ENCODE measurements at regions not wholly inside any gene's neighbourhood (a gene's known extent, or its start where the extent isn't known, plus 50 kb on each side); places are given as distances from the start of the nearest gene placed in this dataset.

DNA sequence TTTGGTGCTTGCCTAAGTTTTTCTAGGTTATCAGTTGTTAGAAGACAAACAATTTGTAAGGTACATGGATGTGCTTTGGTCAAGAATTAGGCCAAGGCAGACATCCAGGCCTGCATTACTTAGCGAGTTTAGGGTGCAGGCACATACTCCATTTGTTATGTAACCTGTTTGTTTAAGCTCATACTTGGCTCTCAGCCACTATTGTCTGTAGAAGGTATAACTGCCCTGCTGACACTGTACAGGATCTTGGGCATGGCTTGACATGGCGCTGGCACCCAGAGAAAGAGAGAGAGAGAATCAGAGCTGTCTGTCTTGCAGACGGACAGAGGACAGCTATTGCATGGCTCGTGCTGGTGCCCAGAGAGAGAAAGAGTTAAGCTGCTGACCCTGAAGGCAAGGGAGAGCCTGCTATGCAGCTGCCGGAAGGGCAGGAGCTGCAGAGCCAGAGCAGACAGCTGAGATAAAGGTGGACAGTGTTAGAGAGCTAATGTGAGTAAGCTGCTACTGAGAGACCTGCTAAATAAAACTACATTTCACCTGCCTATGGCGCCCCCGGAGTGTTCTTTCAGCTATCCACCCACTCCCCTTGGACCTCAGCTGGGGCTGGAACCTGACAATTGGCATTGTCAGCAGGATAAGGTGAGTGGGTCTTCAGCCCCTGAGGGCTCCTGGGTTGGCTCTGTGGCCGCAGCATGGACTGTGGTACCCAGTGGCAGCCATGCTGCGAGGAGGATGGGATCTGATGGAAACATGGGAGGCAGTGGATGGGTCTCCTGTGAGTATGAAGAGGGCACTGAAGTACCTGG is 120.9 kb upstream of the TMEM106B start:
- CTCF ChIA-PET, result interaction anchor here (1.0 to 1.4 kb wide), 3 partner anchors 9 to 14 kb away, joined by 3 to 5 read pairs (median 3); no protein-coding TSS in a partner anchor
- POLR2A ChIA-PET, result no interaction called here
- TF ChIP-seq, protein P1, sequence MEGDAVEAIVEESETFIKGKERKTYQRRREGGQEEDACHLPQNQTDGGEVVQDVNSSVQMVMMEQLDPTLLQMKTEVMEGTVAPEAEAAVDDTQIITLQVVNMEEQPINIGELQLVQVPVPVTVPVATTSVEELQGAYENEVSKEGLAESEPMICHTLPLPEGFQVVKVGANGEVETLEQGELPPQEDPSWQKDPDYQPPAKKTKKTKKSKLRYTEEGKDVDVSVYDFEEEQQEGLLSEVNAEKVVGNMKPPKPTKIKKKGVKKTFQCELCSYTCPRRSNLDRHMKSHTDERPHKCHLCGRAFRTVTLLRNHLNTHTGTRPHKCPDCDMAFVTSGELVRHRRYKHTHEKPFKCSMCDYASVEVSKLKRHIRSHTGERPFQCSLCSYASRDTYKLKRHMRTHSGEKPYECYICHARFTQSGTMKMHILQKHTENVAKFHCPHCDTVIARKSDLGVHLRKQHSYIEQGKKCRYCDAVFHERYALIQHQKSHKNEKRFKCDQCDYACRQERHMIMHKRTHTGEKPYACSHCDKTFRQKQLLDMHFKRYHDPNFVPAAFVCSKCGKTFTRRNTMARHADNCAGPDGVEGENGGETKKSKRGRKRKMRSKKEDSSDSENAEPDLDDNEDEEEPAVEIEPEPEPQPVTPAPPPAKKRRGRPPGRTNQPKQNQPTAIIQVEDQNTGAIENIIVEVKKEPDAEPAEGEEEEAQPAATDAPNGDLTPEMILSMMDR (IDR thresholded peaks at IDR 0.05; ENCODE audit: control extremely low read depth, extremely low read depth, low read depth, missing control alignments), result no peak
- DNase-seq (ENCODE audit: extremely low spot score), result no peak

DNA sequence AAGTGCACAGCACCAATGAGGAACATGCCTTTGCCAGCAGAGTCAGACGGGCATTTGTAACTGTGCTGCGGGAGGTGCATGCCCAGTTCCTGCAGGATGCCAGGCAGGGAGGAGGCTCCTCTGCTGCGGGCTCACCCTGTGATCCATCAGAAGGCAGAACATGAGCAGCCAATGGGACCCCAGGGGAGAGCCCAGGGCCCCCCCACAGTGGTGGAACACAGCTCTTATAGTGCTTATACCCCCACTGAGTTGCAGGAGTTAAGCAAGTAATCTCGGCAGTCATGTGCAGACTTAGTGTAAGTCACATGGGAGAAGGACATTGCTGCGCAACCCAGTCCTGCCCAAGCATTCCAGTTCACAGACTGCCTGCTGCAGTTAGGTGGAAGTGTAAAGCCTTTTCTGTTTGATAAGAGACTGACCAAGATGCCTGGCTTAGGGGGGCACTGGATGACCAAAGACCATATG is 120.3 kb upstream of the TMEM106B start:
- TF ChIP-seq, protein P1 (IDR thresholded peaks at IDR 0.05; ENCODE audit: control extremely low read depth, extremely low read depth, low read depth, missing control alignments), result no peak
- CTCF ChIA-PET, result interaction anchor here (1.3 kb wide), 2 partner anchors 10 to 13 kb away, joined by 3 to 5 read pairs; no protein-coding TSS in a partner anchor
- POLR2A ChIA-PET, result no interaction called here
- DNase-seq (ENCODE audit: extremely low spot score), result no peak

DNA sequence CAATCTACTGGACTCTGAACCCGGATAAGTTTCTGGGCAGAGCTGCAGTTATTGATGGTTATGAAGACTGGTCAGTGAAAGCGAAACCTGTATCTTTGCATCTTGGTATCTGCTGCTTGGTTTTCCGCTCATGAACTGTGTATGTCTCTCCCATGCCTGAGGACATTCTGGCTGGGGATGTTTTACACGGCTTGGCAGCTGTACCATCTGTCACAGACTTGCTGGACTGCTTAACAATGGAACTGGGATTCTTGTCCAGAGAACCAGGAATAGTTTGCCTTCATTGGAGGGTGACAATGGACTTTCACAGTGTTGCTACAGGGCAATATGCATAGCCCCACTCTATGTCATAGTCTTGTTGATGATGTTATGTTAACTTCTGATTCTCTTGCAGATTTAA is 119.9 kb upstream of the TMEM106B start:
- CTCF ChIA-PET, result interaction anchor here (1.3 kb wide), 1 partner anchor 13 kb away, joined by 5 read pairs; no protein-coding TSS in a partner anchor
- DNase-seq (ENCODE audit: extremely low spot score), result no peak
- TF ChIP-seq, protein P1 (IDR thresholded peaks at IDR 0.05; ENCODE audit: control extremely low read depth, extremely low read depth, low read depth, missing control alignments), result no peak
- POLR2A ChIA-PET, result no interaction called here

DNA sequence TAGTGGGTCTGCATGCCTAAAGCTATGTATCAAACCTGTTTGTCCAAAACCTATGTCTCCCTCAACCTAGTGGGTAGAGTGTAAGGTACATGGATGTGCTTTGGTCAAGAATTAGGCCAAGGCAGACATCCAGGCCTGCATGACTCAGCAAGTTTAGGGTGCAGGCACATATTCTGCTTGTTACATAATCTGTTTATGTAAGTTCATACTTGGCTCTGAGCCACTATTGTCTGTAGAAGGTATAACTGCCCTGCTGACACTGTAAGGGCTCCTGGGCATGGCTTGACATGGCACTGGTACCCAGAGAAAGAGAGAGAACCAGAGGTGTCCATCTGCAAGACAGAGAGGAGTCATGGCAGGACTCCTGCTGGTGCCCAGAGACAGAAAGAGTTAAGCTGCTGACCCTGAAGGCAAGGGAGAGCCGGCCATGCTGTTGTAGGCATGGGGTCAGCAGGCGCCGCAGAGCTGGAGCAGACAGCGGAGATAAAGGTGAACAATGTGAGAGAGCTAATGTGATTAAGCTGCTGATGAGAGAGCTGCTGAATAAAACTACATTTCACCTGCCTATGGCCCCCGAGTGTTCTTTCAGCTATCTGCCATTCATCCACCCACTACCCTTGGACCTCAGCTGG is 118.5 kb upstream of the TMEM106B start:
- POLR2A ChIA-PET, result no interaction called here
- TF ChIP-seq, protein P1 (IDR thresholded peaks at IDR 0.05; ENCODE audit: control extremely low read depth, extremely low read depth, low read depth, missing control alignments), result no peak
- CTCF ChIA-PET, result interaction anchor here (0.7 kb wide), 1 partner anchor 12 kb away, joined by 3 read pairs; no protein-coding TSS in a partner anchor
- DNase-seq (ENCODE audit: extremely low spot score), result no peak

DNA sequence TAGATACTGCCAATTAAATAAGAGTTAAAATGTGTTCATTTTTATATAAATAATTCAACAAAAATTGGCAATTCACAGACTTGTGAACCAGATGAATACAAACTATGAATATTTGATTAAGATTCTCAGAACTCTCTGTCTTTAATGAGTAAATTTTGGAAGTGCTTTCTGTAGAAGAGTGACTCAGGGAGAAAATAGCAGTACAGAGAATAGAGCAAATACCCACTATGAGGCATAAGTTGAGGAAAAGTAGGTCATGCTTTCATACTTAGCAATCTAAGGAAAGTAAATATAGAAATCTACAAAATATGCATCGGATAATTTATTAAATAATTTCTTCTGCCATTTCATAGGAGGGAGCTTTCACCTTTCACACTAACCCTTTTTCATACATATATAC is 117.7 kb upstream of the TMEM106B start:
- TF ChIP-seq, protein P1 (IDR thresholded peaks at IDR 0.05; ENCODE audit: control extremely low read depth, extremely low read depth, low read depth, missing control alignments), result no peak
- no peak for DNase-seq (ENCODE audit: extremely low spot score)
- POLR2A ChIA-PET, result no interaction called here
- CTCF ChIA-PET, result interaction anchor here (0.9 kb wide), 1 partner anchor 11 kb away, joined by 3 read pairs; no protein-coding TSS in a partner anchor

DNA sequence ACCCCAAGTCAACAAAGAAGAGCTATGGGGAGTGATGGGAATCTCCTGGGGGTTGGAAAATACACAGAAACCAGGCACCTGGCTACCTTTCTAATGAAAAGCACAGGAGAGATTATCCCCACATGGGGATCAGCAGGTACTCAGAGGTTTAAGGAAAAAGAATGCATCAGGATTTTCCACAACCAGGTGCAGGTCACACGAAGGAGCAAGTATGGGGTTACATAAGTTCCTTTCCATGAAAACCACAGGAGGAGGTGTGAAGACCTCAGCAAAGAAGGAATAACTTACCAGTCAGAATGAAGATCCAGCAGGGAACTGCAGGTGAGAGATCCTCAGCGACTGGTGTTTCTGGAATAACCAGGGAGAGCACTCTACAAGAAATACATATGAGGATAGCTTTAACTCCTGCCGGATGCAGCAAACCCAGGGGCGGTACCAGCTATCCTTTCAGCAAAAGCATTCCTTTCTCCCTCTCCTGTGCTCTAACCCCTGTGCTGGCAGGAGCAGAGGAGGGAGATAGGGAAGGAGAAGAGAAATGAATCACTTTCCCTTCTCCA is 116.7 kb upstream of the TMEM106B start:
- ChIA-PET CTCF (interaction anchor here (0.8 kb wide), 1 partner anchor 10 kb away, joined by 3 read pairs; no protein-coding TSS in a partner anchor), POLR2A (no interaction called here)
- TF ChIP-seq, protein P1 (IDR thresholded peaks at IDR 0.05; ENCODE audit: control extremely low read depth, extremely low read depth, low read depth, missing control alignments), result no peak
- no peak for DNase-seq (ENCODE audit: extremely low spot score)
